Naive B cell (primary cell): ENCODE measurements at regions not wholly inside any gene's neighbourhood (a gene's known extent, or its start where the extent isn't known, plus 50 kb on each side); places are given as distances from the start of the nearest gene placed in this dataset.

ENCODE experiments used
- ATAC-seq, 2 donors: fragments of 150-1000 bp; cut with Tn5 transposase; 2 replicates each; pipeline ENCODE4 v1.10.0; 2021; ENCODE audit warnings: low read depth in 2 of 2, mild to moderate bottlenecking in 2 of 2, moderate library complexity in 2 of 2
- DNase-seq: peaks from one replicate; pipeline ENCODE4 v3.0.0; 2022
- H3K27ac Mint-ChIP-seq, 6 donors: one replicate each; pipeline ENCODE4 v1.8.0; 2020 to 2022; ENCODE audit warnings: mild to moderate bottlenecking in 6 of 6, mixed read lengths in 6 of 6, moderate library complexity in 5 of 6, inconsistent platforms in 2 of 6
- H3K27me3 Mint-ChIP-seq, 3 donors: one replicate each; pipeline ENCODE4 v1.8.0; 2021 to 2022; ENCODE audit warnings: mixed read lengths in 3 of 3, mild to moderate bottlenecking in 1 of 3
- H3K36me3 Mint-ChIP-seq, 2 donors: one replicate each; pipeline ENCODE4 v1.8.0; 2020 to 2022; ENCODE audit warnings: mixed read lengths in 2 of 2, inconsistent platforms in 1 of 2, mild to moderate bottlenecking in 1 of 2
- H3K4me1 Mint-ChIP-seq, 3 donors: one replicate each; pipeline ENCODE4 v1.8.0; 2020 to 2022; ENCODE audit warnings: mixed read lengths in 3 of 3, inconsistent platforms in 1 of 3, mild to moderate bottlenecking in 1 of 3, moderate library complexity in 1 of 3
- H3K4me3 Mint-ChIP-seq, 8 donors: one replicate each; pipeline ENCODE4 v1.8.0; 2020 to 2022; ENCODE audit warnings: mild to moderate bottlenecking in 8 of 8, mixed read lengths in 8 of 8, moderate library complexity in 8 of 8, inconsistent platforms in 2 of 8
- H3K9me3 Mint-ChIP-seq, 7 donors: one replicate each; pipeline ENCODE4 v1.8.0; 2020 to 2022; ENCODE audit warnings: mixed read lengths in 7 of 7, mild to moderate bottlenecking in 5 of 7, inconsistent platforms in 2 of 7, moderate library complexity in 1 of 7

GRCh38 chr2:5089409-5089808 is 602.8 kb upstream of the SOX11 start:
- no peaks in the 10 kb centered on the region for H3K4me1 Mint-ChIP-seq
- H3K9me3 Mint-ChIP-seq, result peaks cover 0 to 5% (median 2%) of the 10 kb centered on the region in 7 donors
- ATAC-seq (no peak), DNase-seq (no peak)
- no peaks in the 10 kb centered on the region for H3K36me3 Mint-ChIP-seq
- H3K27ac Mint-ChIP-seq, result no peak overlapping the region
- no peak overlapping the region for H3K4me3 Mint-ChIP-seq
- H3K27me3 Mint-ChIP-seq, result no peaks in the 10 kb centered on the region

GRCh38 chr2:5093056-5093455 is 599.1 kb upstream of the SOX11 start:
- Mint-ChIP-seq H3K4me3 (no peak overlapping the region), H3K36me3 (no peaks in the 10 kb centered on the region), H3K27me3 (no peaks in the 10 kb centered on the region), H3K9me3 (peaks cover 0 to 18% (median 4%) of the 10 kb centered on the region in 7 donors), H3K4me1 (no peaks in the 10 kb centered on the region), H3K27ac (no peak overlapping the region)
- DNase-seq (no peak), ATAC-seq (no peak)

- Mint-ChIP-seq H3K27ac (no peak overlapping the region), H3K27me3 (no peaks in the 10 kb centered on the region)
Observed at GRCh38 chr2:5093518-5093917, 598.7 kb upstream of the SOX11 start.

GRCh38 chr2:5094192-5094591 is 598.0 kb upstream of the SOX11 start:
- no peak overlapping the region for H3K27ac Mint-ChIP-seq
- no peak overlapping the region for H3K4me3 Mint-ChIP-seq
- no peaks in the 10 kb centered on the region for H3K27me3 Mint-ChIP-seq
- DNase-seq (no peak), ATAC-seq (no peak)
- H3K36me3 Mint-ChIP-seq, result no peaks in the 10 kb centered on the region
- H3K9me3 Mint-ChIP-seq, result peaks cover 1 to 26% (median 8%) of the 10 kb centered on the region in 7 donors
- no peaks in the 10 kb centered on the region for H3K4me1 Mint-ChIP-seq

More at GRCh38 chr2:5093518-5093917, 598.7 kb upstream of the SOX11 start:
- no peaks in the 10 kb centered on the region for H3K4me1 Mint-ChIP-seq
- H3K9me3 Mint-ChIP-seq, result peaks cover 0 to 22% (median 4%) of the 10 kb centered on the region in 7 donors
- ATAC-seq, result no peak
- H3K36me3 Mint-ChIP-seq, result no peaks in the 10 kb centered on the region
- no peak for DNase-seq
- H3K4me3 Mint-ChIP-seq, result no peak overlapping the region

GRCh38 chr2:5098286-5098685 is 593.9 kb upstream of the SOX11 start:
- H3K27ac Mint-ChIP-seq, result no peak overlapping the region
- H3K9me3 Mint-ChIP-seq, result peaks cover 1 to 30% (median 11%) of the 10 kb centered on the region in 7 donors
- ATAC-seq (no peak), DNase-seq (no peak)
- no peaks in the 10 kb centered on the region for H3K27me3 Mint-ChIP-seq
- H3K4me1 Mint-ChIP-seq, result no peaks in the 10 kb centered on the region
- H3K4me3 Mint-ChIP-seq, result no peak overlapping the region
- no peaks in the 10 kb centered on the region for H3K36me3 Mint-ChIP-seq

- H3K4me1 Mint-ChIP-seq, result no peaks in the 10 kb centered on the region
- ATAC-seq, result no peak
- H3K36me3 Mint-ChIP-seq, result no peaks in the 10 kb centered on the region
- no peak for DNase-seq
- no peaks in the 10 kb centered on the region for H3K27me3 Mint-ChIP-seq
- H3K4me3 Mint-ChIP-seq, result no peak overlapping the region
- H3K27ac Mint-ChIP-seq, result no peak overlapping the region
- H3K9me3 Mint-ChIP-seq, result peaks cover 3 to 37% (median 13%) of the 10 kb centered on the region in 7 donors
Observed at GRCh38 chr2:5102823-5103222, 589.4 kb upstream of the SOX11 start.

GRCh38 chr2:5111581-5111980 is 580.6 kb upstream of the SOX11 start:
- H3K4me1 Mint-ChIP-seq, result no peaks in the 10 kb centered on the region
- DNase-seq (no peak), ATAC-seq (no peak)
- peaks cover 0 to 8% of the 10 kb centered on the region in 2 donors for H3K36me3 Mint-ChIP-seq
- no peak overlapping the region for H3K4me3 Mint-ChIP-seq
- no peak overlapping the region for H3K27ac Mint-ChIP-seq
- peaks cover 15 to 46% (median 19%) of the 10 kb centered on the region in 7 donors for H3K9me3 Mint-ChIP-seq
- no peaks in the 10 kb centered on the region for H3K27me3 Mint-ChIP-seq

- peaks cover 2 to 13% (median 9%) of the 10 kb centered on the region in 7 donors for H3K9me3 Mint-ChIP-seq
- no peaks in the 10 kb centered on the region for H3K36me3 Mint-ChIP-seq
- ATAC-seq, result no peak
Observed at GRCh38 chr2:5119046-5119445, 573.1 kb upstream of the SOX11 start.

GRCh38 chr2:5121121-5121520 is 571.1 kb upstream of the SOX11 start:
- Mint-ChIP-seq H3K4me3 (no peak overlapping the region), H3K9me3 (peaks cover 0 to 11% (median 2%) of the 10 kb centered on the region in 7 donors)
- ATAC-seq, result no peak

More at GRCh38 chr2:5119046-5119445, 573.1 kb upstream of the SOX11 start:
- H3K4me3 Mint-ChIP-seq, result no peak overlapping the region
- no peaks in the 10 kb centered on the region for H3K4me1 Mint-ChIP-seq
- H3K27ac Mint-ChIP-seq, result no peak overlapping the region
- no peak for DNase-seq
- no peaks in the 10 kb centered on the region for H3K27me3 Mint-ChIP-seq

GRCh38 chr2:5121642-5122041 is 570.5 kb upstream of the SOX11 start:
- Mint-ChIP-seq H3K27ac (no peak overlapping the region), H3K4me3 (no peak overlapping the region), H3K4me1 (no peaks in the 10 kb centered on the region), H3K36me3 (no peaks in the 10 kb centered on the region), H3K27me3 (no peaks in the 10 kb centered on the region), H3K9me3 (peaks cover 0 to 8% (median 0%) of the 10 kb centered on the region in 7 donors)
- DNase-seq (no peak), ATAC-seq (no peak)

More at GRCh38 chr2:5121121-5121520, 571.1 kb upstream of the SOX11 start:
- H3K36me3 Mint-ChIP-seq, result no peaks in the 10 kb centered on the region
- DNase-seq, result no peak
- no peaks in the 10 kb centered on the region for H3K4me1 Mint-ChIP-seq
- H3K27me3 Mint-ChIP-seq, result no peaks in the 10 kb centered on the region
- no peak overlapping the region for H3K27ac Mint-ChIP-seq

GRCh38 chr2:5123582-5124196 is 568.5 kb upstream of the SOX11 start:
- no peak overlapping the region for H3K27ac Mint-ChIP-seq

GRCh38 chr2:5125017-5125730 is 567.0 kb upstream of the SOX11 start:
- H3K4me1 Mint-ChIP-seq, result no peaks in the 10 kb centered on the region
- H3K36me3 Mint-ChIP-seq, result no peaks in the 10 kb centered on the region
- ATAC-seq (no peak), DNase-seq (no peak)
- H3K4me3 Mint-ChIP-seq, result no peak overlapping the region
- peaks cover 0 to 3% (median 0%) of the 10 kb centered on the region in 7 donors for H3K9me3 Mint-ChIP-seq
- H3K27me3 Mint-ChIP-seq, result no peaks in the 10 kb centered on the region
- H3K27ac Mint-ChIP-seq, result no peak overlapping the region

More at GRCh38 chr2:5123582-5124196, 568.5 kb upstream of the SOX11 start:
- Mint-ChIP-seq H3K4me3 (no peak overlapping the region), H3K27me3 (no peaks in the 10 kb centered on the region), H3K36me3 (no peaks in the 10 kb centered on the region), H3K9me3 (peaks cover 0 to 3% (median 0%) of the 10 kb centered on the region in 7 donors), H3K4me1 (no peaks in the 10 kb centered on the region)
- no peak for DNase-seq
- no peak for ATAC-seq

GRCh38 chr2:5132281-5132680 is 559.9 kb upstream of the SOX11 start:
- H3K4me1 Mint-ChIP-seq, result no peaks in the 10 kb centered on the region
- H3K9me3 Mint-ChIP-seq, result peaks cover 0 to 15% (median 8%) of the 10 kb centered on the region in 7 donors
- ATAC-seq (no peak), DNase-seq (no peak)
- H3K4me3 Mint-ChIP-seq, result no peak overlapping the region
- no peaks in the 10 kb centered on the region for H3K27me3 Mint-ChIP-seq
- H3K36me3 Mint-ChIP-seq, result peaks cover 0 to 8% of the 10 kb centered on the region in 2 donors
- H3K27ac Mint-ChIP-seq, result no peak overlapping the region

GRCh38 chr2:5140347-5140746 is 551.8 kb upstream of the SOX11 start:
- peaks cover 0 to 8% (median 5%) of the 10 kb centered on the region in 7 donors for H3K9me3 Mint-ChIP-seq
- H3K36me3 Mint-ChIP-seq, result no peaks in the 10 kb centered on the region
- H3K27ac Mint-ChIP-seq, result no peak overlapping the region
- H3K4me3 Mint-ChIP-seq, result no peak overlapping the region
- DNase-seq (no peak), ATAC-seq (no peak)
- no peaks in the 10 kb centered on the region for H3K27me3 Mint-ChIP-seq
- H3K4me1 Mint-ChIP-seq, result no peaks in the 10 kb centered on the region
